ENCODE measurements at regions not wholly inside any gene's neighbourhood (a gene's known extent, or its start where the extent isn't known, plus 50 kb on each side); places are given as distances from the start of the nearest gene placed in this dataset.

- TF ChIP-seq CTCF (IDR thresholded peaks at IDR 0.05) = no peak
- TF ChIP-seq REST (IDR thresholded peaks at IDR 0.05; ENCODE audit: insufficient read depth in 1 of 2, low read depth in 2 of 2, low read length in 1 of 2) = no peak
Observed at GRCh38 chr6:55082021-55082420, 92.3 kb upstream of the HCRTR2 start.

Measured in Panc1 (cell line).